B cell (primary cell): ENCODE measurements at regions not wholly inside any gene's neighbourhood (a gene's known extent, or its start where the extent isn't known, plus 50 kb on each side); places are given as distances from the start of the nearest gene placed in this dataset.

Source experiments
- EZH2 ChIP-seq: IDR thresholded peaks from 2 replicates; pipeline ENCODE4 v1.6.1; 2012; ENCODE audit warnings: borderline replicate concordance, low read depth, mild to moderate bottlenecking, moderate library complexity, low read length; ENCODE audit not compliant: insufficient read depth, poor library complexity, severe bottlenecking
- TF ChIP-seq, protein P1 (sequence below): fragments of 200-600 bp; IDR thresholded peaks from one replicate; pipeline ENCODE4 v1.8.0; 2022; ENCODE audit warnings: antibody characterized with exemption, mild to moderate bottlenecking

- TF ChIP-seq, protein P1, sequence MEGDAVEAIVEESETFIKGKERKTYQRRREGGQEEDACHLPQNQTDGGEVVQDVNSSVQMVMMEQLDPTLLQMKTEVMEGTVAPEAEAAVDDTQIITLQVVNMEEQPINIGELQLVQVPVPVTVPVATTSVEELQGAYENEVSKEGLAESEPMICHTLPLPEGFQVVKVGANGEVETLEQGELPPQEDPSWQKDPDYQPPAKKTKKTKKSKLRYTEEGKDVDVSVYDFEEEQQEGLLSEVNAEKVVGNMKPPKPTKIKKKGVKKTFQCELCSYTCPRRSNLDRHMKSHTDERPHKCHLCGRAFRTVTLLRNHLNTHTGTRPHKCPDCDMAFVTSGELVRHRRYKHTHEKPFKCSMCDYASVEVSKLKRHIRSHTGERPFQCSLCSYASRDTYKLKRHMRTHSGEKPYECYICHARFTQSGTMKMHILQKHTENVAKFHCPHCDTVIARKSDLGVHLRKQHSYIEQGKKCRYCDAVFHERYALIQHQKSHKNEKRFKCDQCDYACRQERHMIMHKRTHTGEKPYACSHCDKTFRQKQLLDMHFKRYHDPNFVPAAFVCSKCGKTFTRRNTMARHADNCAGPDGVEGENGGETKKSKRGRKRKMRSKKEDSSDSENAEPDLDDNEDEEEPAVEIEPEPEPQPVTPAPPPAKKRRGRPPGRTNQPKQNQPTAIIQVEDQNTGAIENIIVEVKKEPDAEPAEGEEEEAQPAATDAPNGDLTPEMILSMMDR: no peak
- TF ChIP-seq EZH2: no peak
Measured at GRCh38 chr4:85391589-85392410, 83.2 kb upstream of the ARHGAP24 start.
